Transverse colon (tissue), 4 donors: ENCODE measurements at regions not wholly inside any gene's neighbourhood (a gene's known extent, or its start where the extent isn't known, plus 50 kb on each side); places are given as distances from the start of the nearest gene placed in this dataset.

ENCODE experiments used
- DNase-seq: peaks from one replicate; pipeline ENCODE4 v3.0.0-alpha.2; 2019
- H3K27ac ChIP-seq, 4 donors: fragments of 200-600 bp; sonication (generic); 2 replicates each; pipeline ENCODE4 v1.5.1; 2016 to 2018; ENCODE audit warnings: inconsistent platforms in 4 of 4
- H3K27me3 ChIP-seq: fragments of 200-600 bp; sonication (generic); 2 replicates; pipeline ENCODE4 v1.5.1; 2017; ENCODE audit warnings: inconsistent platforms
- H3K36me3 ChIP-seq, 4 donors: fragments of 200-600 bp; sonication (generic); 2 replicates each; pipeline ENCODE4 v1.5.1; 2017 to 2019; ENCODE audit warnings: inconsistent platforms in 4 of 4
- H3K4me1 ChIP-seq, 4 donors: fragments of 200-600 bp; sonication (generic); 2 replicates each; pipeline ENCODE4 v1.5.1; 2017 to 2020; ENCODE audit warnings: inconsistent platforms in 4 of 4
- H3K4me3 ChIP-seq, 4 donors: fragments of 200-600 bp; sonication (generic); 1 replicate in 1 of 4; 2 replicates in 3 of 4; pipeline versions ENCODE4 v1.5.1 to v1.6.1; 2017 to 2019; ENCODE audit warnings: inconsistent platforms in 4 of 4
- H3K9me3 ChIP-seq, 2 donors: fragments of 200-600 bp; sonication (generic); 2 replicates each; pipeline ENCODE4 v1.5.1; 2017 to 2019; ENCODE audit warnings: inconsistent platforms in 2 of 2
- EP300 ChIP-seq: sonication (generic); formaldehyde crosslinking; IDR thresholded peaks from one replicate; pipeline ENCODE4 v1.6.1; 2017; ENCODE audit warnings: antibody characterized with exemption, low read depth
- POLR2A ChIP-seq: fragments of 450-650 bp; IDR thresholded peaks from one replicate; pipeline ENCODE4 v1.6.1; 2016; ENCODE audit warnings: antibody characterized with exemption, mild to moderate bottlenecking, moderate library complexity
- POLR2AphosphoS5 ChIP-seq, 3 donors: sonication (generic); formaldehyde crosslinking; IDR thresholded peaks; one replicate each; pipeline ENCODE4 v1.6.1; 2016; ENCODE audit warnings: antibody characterized with exemption in 3 of 3
- WGBS, 2 donors: methylation state at CpG; one replicate each; pipeline ENCODE4 v1.1.5; 2018; ENCODE audit warnings: low coverage in 1 of 2; 5-methylcytosine and 5-hydroxymethylcytosine counted together
- in situ Hi-C, 4 donors: fragments of 200-750 bp; cut with MboI; loops; one replicate each; pipeline versions ENCODE4 v1.15.0 to v1.15.1; 2017; ENCODE audit warnings: low sequenced_read_pairs in 3 of 4, low pct_ligation_motif_present in 1 of 4, low pct_unique_long_range_greater_than_20kb in 1 of 4
- intact Hi-C: fragments of 100-400 bp; cut with DNase I; formaldehyde crosslinking; loops from one replicate; pipeline ENCODE4 v1.15.1; 2023; ENCODE audit warnings: low total_unique reads
- TF ChIP-seq, protein P1 (sequence below), 5 experiments: fragments of 200-600 bp in 3 of 5; fragments of 450-650 bp in 2 of 5; sonication (generic) in 3 of 5; IDR thresholded peaks; 1 replicate in 2 of 5; 2 replicates in 3 of 5; pipeline ENCODE4 v1.5.1; 2016 to 2017; ENCODE audit warnings: antibody characterized with exemption in 5 of 5, inconsistent platforms in 3 of 5, mild to moderate bottlenecking in 2 of 5, moderate library complexity in 1 of 5

DNA sequence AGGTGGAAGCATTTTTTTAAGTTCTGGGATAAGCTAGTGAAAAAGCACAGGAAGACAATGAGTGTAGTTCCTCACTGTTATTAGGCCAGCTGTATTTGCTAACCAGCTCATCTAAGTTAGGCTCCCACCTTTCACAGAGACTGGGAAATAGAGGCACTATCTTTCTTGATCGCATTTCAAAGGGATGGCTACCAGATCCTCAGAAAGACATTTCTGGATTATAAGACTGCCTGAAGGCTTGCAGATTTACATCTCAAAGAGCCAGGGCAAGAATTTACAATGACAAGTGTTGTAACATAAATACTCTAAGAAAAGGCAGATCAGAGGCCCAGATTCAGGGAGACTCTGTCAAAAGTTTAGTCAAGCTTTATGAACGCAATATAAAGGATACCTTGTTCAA lies 1005.5 kb downstream of the PCDH9 start:
- intact Hi-C loops (no loop called here), in situ Hi-C loops (no loop called here)
- H3K4me1 ChIP-seq = no peaks in the 10 kb centered on the region
- H3K36me3 ChIP-seq = no peaks in the 10 kb centered on the region
- H3K4me3 ChIP-seq = no peak overlapping the region
- no peak for DNase-seq
- H3K9me3 ChIP-seq = no peaks in the 10 kb centered on the region
- 43 to 92% methylated on average over 1 to 2 of the region's 2 CpGs for whole genome bisulfite sequencing, 2 donors
- H3K27me3 ChIP-seq = no peaks in the 10 kb centered on the region
- H3K27ac ChIP-seq = no peak overlapping the region
- no peak for TF ChIP-seq POLR2A
- TF ChIP-seq, protein P1, sequence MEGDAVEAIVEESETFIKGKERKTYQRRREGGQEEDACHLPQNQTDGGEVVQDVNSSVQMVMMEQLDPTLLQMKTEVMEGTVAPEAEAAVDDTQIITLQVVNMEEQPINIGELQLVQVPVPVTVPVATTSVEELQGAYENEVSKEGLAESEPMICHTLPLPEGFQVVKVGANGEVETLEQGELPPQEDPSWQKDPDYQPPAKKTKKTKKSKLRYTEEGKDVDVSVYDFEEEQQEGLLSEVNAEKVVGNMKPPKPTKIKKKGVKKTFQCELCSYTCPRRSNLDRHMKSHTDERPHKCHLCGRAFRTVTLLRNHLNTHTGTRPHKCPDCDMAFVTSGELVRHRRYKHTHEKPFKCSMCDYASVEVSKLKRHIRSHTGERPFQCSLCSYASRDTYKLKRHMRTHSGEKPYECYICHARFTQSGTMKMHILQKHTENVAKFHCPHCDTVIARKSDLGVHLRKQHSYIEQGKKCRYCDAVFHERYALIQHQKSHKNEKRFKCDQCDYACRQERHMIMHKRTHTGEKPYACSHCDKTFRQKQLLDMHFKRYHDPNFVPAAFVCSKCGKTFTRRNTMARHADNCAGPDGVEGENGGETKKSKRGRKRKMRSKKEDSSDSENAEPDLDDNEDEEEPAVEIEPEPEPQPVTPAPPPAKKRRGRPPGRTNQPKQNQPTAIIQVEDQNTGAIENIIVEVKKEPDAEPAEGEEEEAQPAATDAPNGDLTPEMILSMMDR (IDR thresholded peaks at IDR 0.05) = no peak
- TF ChIP-seq EP300 = no peak
- no peak for TF ChIP-seq POLR2AphosphoS5 (IDR thresholded peaks at IDR 0.05)

DNA sequence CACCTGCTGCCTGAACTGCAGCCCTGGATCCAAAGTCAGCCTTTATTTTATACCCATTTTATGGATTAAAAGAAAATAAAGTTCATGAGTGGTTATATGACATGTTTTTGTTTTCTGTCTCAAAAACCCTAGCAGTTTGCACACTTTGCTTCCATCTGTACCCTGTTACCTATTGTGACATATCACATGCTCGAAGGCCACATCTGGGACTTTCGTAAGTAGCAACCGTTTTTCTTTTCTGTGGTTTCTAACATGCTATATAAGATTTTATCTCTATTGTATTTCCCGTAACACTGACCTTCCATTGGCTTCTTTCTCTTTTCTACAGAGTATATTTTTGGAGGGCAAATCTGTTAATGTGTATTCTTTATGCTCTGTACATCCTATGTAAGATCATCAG lies 1007.2 kb downstream of the PCDH9 start:
- Histone ChIP-seq H3K4me3 (no peak overlapping the region), H3K27ac (no peak overlapping the region), H3K4me1 (no peaks in the 10 kb centered on the region), H3K36me3 (no peaks in the 10 kb centered on the region), H3K27me3 (no peaks in the 10 kb centered on the region), H3K9me3 (no peaks in the 10 kb centered on the region)
- no peak for DNase-seq
- intact Hi-C loops = no loop called here
- in situ Hi-C loops = no loop called here
- TF ChIP-seq POLR2AphosphoS5 (IDR thresholded peaks at IDR 0.05) (no peak), POLR2A (no peak), EP300 (no peak)
- TF ChIP-seq, protein P1 (IDR thresholded peaks at IDR 0.05) = no peak
- 48 to 66% methylated on average over 4 of the region's 4 CpGs for WGBS, 2 donors

DNA sequence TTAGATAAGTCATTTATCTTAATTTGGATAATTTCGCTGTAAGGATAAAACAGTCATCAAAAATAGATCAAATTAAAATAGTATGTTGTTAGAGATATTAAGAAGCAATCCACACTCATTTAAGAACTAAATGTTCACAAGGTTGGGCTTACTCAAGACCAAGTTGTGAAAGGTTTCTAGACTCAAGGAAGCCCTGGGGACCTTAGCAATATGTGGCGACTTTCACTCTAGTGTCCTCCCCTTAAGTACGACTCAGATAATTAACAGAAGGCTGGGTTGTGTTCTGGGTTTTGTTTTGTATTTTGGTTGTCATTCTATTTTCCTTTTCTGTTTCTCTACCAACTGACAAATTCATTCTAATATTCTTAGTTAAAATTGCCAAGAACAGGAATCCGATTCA lies 1008.0 kb downstream of the PCDH9 start:
- in situ Hi-C loops = no loop called here
- intact Hi-C loops = no loop called here
- Histone ChIP-seq H3K4me3 (no peak overlapping the region), H3K4me1 (no peaks in the 10 kb centered on the region), H3K27me3 (no peaks in the 10 kb centered on the region), H3K27ac (no peak overlapping the region), H3K9me3 (no peaks in the 10 kb centered on the region), H3K36me3 (no peaks in the 10 kb centered on the region)
- DNase-seq = no peak
- no peak for TF ChIP-seq POLR2A
- no peak for TF ChIP-seq EP300
- no peak for TF ChIP-seq POLR2AphosphoS5 (IDR thresholded peaks at IDR 0.05)
- TF ChIP-seq, protein P1 (IDR thresholded peaks at IDR 0.05) = no peak
- 66 to 74% methylated on average over 4 of the region's 4 CpGs for WGBS, 2 donors

DNA sequence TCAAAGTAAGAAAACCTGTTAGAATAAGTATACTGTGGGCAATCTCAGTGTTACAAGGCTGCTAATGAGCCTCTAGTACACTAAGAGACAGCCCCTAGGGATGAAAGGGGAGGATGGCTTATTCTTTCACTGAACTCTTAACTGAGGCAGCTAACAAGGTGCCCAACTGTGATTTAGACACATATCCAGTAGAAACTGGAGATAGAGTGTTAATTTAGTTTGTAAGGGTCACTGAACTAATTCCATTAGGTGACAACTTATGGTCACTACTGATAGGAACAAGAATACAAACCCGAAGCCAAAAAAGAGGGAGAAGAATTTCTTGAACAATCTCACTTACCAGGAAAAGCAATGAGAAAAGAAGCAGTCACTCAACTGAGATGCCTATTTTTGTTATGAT lies 1010.6 kb downstream of the PCDH9 start:
- intact Hi-C loops = no loop called here
- H3K27ac ChIP-seq = no peak overlapping the region

More for the DNA sequence above, 1010.6 kb downstream of the PCDH9 start:
- in situ Hi-C loops = no loop called here
- no peak overlapping the region for H3K4me3 ChIP-seq
- no peaks in the 10 kb centered on the region for H3K4me1 ChIP-seq
- no peaks in the 10 kb centered on the region for H3K36me3 ChIP-seq
- no peaks in the 10 kb centered on the region for H3K27me3 ChIP-seq
- no peaks in the 10 kb centered on the region for H3K9me3 ChIP-seq
- WGBS, 2 donors = 76 to 85% methylated on average over 1 of the region's 1 CpG
- DNase-seq = no peak
- no peak for TF ChIP-seq POLR2A
- TF ChIP-seq, protein P1 (IDR thresholded peaks at IDR 0.05) = no peak
- TF ChIP-seq EP300 = no peak
- no peak for TF ChIP-seq POLR2AphosphoS5 (IDR thresholded peaks at IDR 0.05)
